Endothelial cell of umbilical vein (primary cell): ENCODE measurements at regions not wholly inside any gene's neighbourhood (a gene's known extent, or its start where the extent isn't known, plus 50 kb on each side); places are given as distances from the start of the nearest gene placed in this dataset.

Source experiments
- BruUV-seq: library from RNA; stranded (reverse); fragments of 400-500 nt; replicated peaks from 2 replicates; lab custom pipeline; 2021; lab: Mats Ljungman, UMichigan
- CTCF ChIA-PET: fragments of 300-600, 350-600 bp; sonication (Branson Sonifier 250); formaldehyde crosslinking; loops from one replicate; lab custom pipeline; 2021; ENCODE audit warnings: antibody characterized with exemption, inconsistent platforms; lab: Charles Lee
- POLR2A ChIA-PET: fragments of 300-600, 350-600 bp; sonication (Branson Sonifier 250); formaldehyde crosslinking; loops from one replicate; lab custom pipeline; 2021; ENCODE audit warnings: antibody characterized with exemption, inconsistent platforms; lab: Charles Lee
- DNase-seq: peaks from one replicate; pipeline ENCODE4 v3.0.0-alpha.2; 2011; ENCODE audit warnings: low read depth, low spot score
- FAIRE-seq: peaks from 2 replicates; lab custom pipeline; 2011; peaks lifted over from hg19 to GRCh38; lab: Jason Lieb, UNC
- H2AFZ ChIP-seq: 2 replicates; pipeline ENCODE4 v1.6.0; 2012; ENCODE audit warnings: low read depth, low read length, control low read depth, inconsistent platforms
- H3K27ac ChIP-seq: 2 replicates; pipeline ENCODE4 v1.5.1; 2011; ENCODE audit warnings: low read depth, mild to moderate bottlenecking, control low read depth, low read length, moderate library complexity; ENCODE audit not compliant: insufficient read depth
- H3K27me3 ChIP-seq, 2 experiments: 2 replicates each; pipeline versions ENCODE4 v1.6.0 to v1.6.1; 2011; ENCODE audit warnings: low read length in 2 of 2, mixed read lengths in 1 of 2; ENCODE audit not compliant: control insufficient read depth in 2 of 2, insufficient read depth in 2 of 2
- H3K36me3 ChIP-seq, 2 experiments: 2 replicates in 1 of 2; 3 replicates in 1 of 2; pipeline ENCODE4 v1.5.1; 2011; ENCODE audit warnings: low read length in 2 of 2, mild to moderate bottlenecking in 1 of 2, moderate library complexity in 1 of 2; ENCODE audit not compliant: control insufficient read depth in 2 of 2, insufficient read depth in 2 of 2; ENCODE audit errors: extremely low read depth in 1 of 2
- H3K4me1 ChIP-seq: 3 replicates; pipeline ENCODE4 v1.5.1; 2011; ENCODE audit warnings: mild to moderate bottlenecking, low read length; ENCODE audit not compliant: control insufficient read depth, insufficient read depth; ENCODE audit errors: extremely low read depth
- H3K4me2 ChIP-seq: 2 replicates; pipeline ENCODE4 v1.6.1; 2011; ENCODE audit warnings: low read length, control low read depth, mixed read lengths; ENCODE audit not compliant: insufficient read depth
- H3K4me3 ChIP-seq, 3 experiments: fragments of 200-600 bp in 1 of 3; sonication (generic), shearing (Covaris generic) in 1 of 3; replicated peaks in 1 of 3; 2 replicates each; pipeline ENCODE4 v1.5.1; 2011 to 2016; ENCODE audit warnings: control low read depth in 3 of 3, low read length in 3 of 3, mild to moderate bottlenecking in 2 of 3, inconsistent platforms in 1 of 3, low read depth in 1 of 3, moderate library complexity in 1 of 3; ENCODE audit not compliant: insufficient read depth in 1 of 3
- H3K79me2 ChIP-seq: 2 replicates; pipeline ENCODE4 v1.6.0; 2012; ENCODE audit warnings: low read length, inconsistent platforms; ENCODE audit not compliant: control insufficient read depth, insufficient read depth
- H3K9ac ChIP-seq: replicated peaks from 2 replicates; pipeline ENCODE3; 2011; ENCODE audit warnings: low read length, control low read depth; ENCODE audit not compliant: insufficient read depth; ENCODE audit errors: extremely low read depth
- H3K9me1 ChIP-seq: replicated peaks from 3 replicates; pipeline ENCODE4 v1.6.0; 2011; ENCODE audit warnings: mild to moderate bottlenecking, low read length; ENCODE audit not compliant: control insufficient read depth, insufficient read depth; ENCODE audit errors: extremely low read depth
- H3K9me3 ChIP-seq: replicated peaks from 2 replicates; pipeline ENCODE4 v1.5.1; 2012; ENCODE audit warnings: low read length, inconsistent platforms; ENCODE audit not compliant: control insufficient read depth, insufficient read depth
- H4K20me1 ChIP-seq: replicated peaks from 2 replicates; pipeline ENCODE3; 2011; ENCODE audit warnings: mild to moderate bottlenecking, low read length; ENCODE audit not compliant: control insufficient read depth, insufficient read depth; ENCODE audit errors: extremely low read depth
- EZH2 ChIP-seq: IDR thresholded peaks from 2 replicates; pipeline ENCODE4 v1.6.1; 2012; ENCODE audit warnings: borderline replicate concordance, low read depth, mild to moderate bottlenecking, moderate library complexity, low read length, inconsistent platforms; ENCODE audit not compliant: severe bottlenecking
- FOS ChIP-seq: IDR thresholded peaks from 2 replicates; pipeline ENCODE4 v1.6.1; 2011; ENCODE audit warnings: mild to moderate bottlenecking, low read length, moderate library complexity, borderline replicate concordance; ENCODE audit not compliant: insufficient read depth
- GATA2 ChIP-seq: IDR thresholded peaks from 2 replicates; pipeline ENCODE4 v1.7.0; 2011; ENCODE audit warnings: low read depth, mild to moderate bottlenecking, moderate library complexity, mixed read lengths, low read length; ENCODE audit not compliant: insufficient read length, insufficient read depth
- JUN ChIP-seq: IDR thresholded peaks from 2 replicates; pipeline ENCODE4 v1.6.1; 2011; ENCODE audit warnings: borderline replicate concordance, low read depth; ENCODE audit not compliant: insufficient read length, insufficient read depth
- MYC ChIP-seq: IDR thresholded peaks from one replicate; pipeline ENCODE4 v1.6.1; 2011; ENCODE audit warnings: mild to moderate bottlenecking, low read depth, low read length
- POLR2A ChIP-seq: IDR thresholded peaks from 2 replicates; pipeline ENCODE4 v1.6.1; 2012; ENCODE audit warnings: low read depth, mild to moderate bottlenecking, control low read depth, low read length
- POLR2AphosphoS5 ChIP-seq: IDR thresholded peaks from 2 replicates; pipeline ENCODE4 v1.6.1; 2012; ENCODE audit warnings: low read depth, mild to moderate bottlenecking, control low read depth, low read length, moderate library complexity; ENCODE audit not compliant: insufficient read depth
- dilution Hi-C: fragments of 300-500 bp; cut with MboI; formaldehyde crosslinking; loops from one replicate; pipeline ENCODE4 v1.15.0; 2019; ENCODE audit warnings: low sequenced_read_pairs; ENCODE audit not compliant: extremely low pct_ligation_motif_present
- intact Hi-C: fragments of 100-400 bp; cut with micrococcal nuclease; formaldehyde crosslinking; loops from one replicate; pipeline ENCODE4 v1.10.0; 2022
- TF ChIP-seq, protein P1 (sequence below), 2 donors: IDR thresholded peaks; 1 replicate in 1 of 2; 2 replicates in 1 of 2; pipeline ENCODE4 v1.5.1; 2011; ENCODE audit warnings: low read length in 2 of 2, mild to moderate bottlenecking in 2 of 2, moderate library complexity in 2 of 2, control low read depth in 1 of 2, inconsistent platforms in 1 of 2, low read depth in 1 of 2; ENCODE audit not compliant: insufficient read depth in 1 of 2; ENCODE audit errors: extremely low read depth in 1 of 2
- TF ChIP-seq, protein P2 (sequence below): IDR thresholded peaks from 2 replicates; pipeline ENCODE4 v1.6.1; 2011; ENCODE audit not compliant: insufficient read depth, insufficient read length

- Histone ChIP-seq H3K4me3 (no peak overlapping the region), H3K27me3 (peaks cover 33 to 54% of the 10 kb centered on the region in 2 experiments), H3K9me1 (no peaks in the 10 kb centered on the region), H3K36me3 (no peaks in the 10 kb centered on the region), H2AFZ (peak overlapping the region; percentile 20), H3K9me3 (no peaks in the 10 kb centered on the region), H3K27ac (no peak overlapping the region), H3K79me2 (no peaks in the 10 kb centered on the region), H4K20me1 (no peaks in the 10 kb centered on the region), H3K9ac (no peak overlapping the region), H3K4me1 (peaks cover 3% of the 10 kb centered on the region), H3K4me2 (no peak overlapping the region)
- peak; percentile 87 for TF ChIP-seq EZH2
- TF ChIP-seq, protein P1, sequence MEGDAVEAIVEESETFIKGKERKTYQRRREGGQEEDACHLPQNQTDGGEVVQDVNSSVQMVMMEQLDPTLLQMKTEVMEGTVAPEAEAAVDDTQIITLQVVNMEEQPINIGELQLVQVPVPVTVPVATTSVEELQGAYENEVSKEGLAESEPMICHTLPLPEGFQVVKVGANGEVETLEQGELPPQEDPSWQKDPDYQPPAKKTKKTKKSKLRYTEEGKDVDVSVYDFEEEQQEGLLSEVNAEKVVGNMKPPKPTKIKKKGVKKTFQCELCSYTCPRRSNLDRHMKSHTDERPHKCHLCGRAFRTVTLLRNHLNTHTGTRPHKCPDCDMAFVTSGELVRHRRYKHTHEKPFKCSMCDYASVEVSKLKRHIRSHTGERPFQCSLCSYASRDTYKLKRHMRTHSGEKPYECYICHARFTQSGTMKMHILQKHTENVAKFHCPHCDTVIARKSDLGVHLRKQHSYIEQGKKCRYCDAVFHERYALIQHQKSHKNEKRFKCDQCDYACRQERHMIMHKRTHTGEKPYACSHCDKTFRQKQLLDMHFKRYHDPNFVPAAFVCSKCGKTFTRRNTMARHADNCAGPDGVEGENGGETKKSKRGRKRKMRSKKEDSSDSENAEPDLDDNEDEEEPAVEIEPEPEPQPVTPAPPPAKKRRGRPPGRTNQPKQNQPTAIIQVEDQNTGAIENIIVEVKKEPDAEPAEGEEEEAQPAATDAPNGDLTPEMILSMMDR (IDR thresholded peaks at IDR 0.05; ENCODE audit: extremely low read depth in 1 of 2, insufficient read depth in 1 of 2, low read depth in 1 of 2, low read length in 2 of 2) = no peak
- intact Hi-C loops (loop anchor here (2.0 kb wide), 1 partner anchor 63 kb away; no protein-coding TSS in a partner anchor), dilution Hi-C loops (no loop called here)
- FAIRE-seq = no peak
- CTCF ChIA-PET = no interaction called here
- POLR2A ChIA-PET = no interaction called here
- peak; percentile 2 for DNase-seq
- no TSS peak for BruUV-seq
Observed at GRCh38 chr1:214187121-214187900, 93.6 kb upstream of the SMYD2 start.

DNA sequence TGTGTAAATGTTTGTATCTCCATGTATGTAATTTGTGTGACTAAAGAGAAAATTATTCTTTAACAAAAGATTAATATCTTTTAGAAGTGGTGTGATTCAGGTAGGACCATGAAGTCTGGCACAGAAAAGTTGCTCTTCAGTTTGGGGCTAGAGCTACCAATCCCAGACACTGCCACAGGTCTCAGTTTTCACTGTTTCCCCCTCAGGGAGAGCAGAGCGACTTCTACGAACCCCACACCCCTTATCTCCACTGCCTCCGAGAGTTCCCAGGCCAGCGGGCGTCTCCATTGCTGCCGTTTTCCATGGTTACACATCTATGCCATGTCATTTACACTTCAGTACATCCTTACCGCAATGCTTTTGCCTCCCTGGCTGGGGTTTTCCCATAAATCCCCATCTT lies 93.0 kb upstream of the SMYD2 start:
- TF ChIP-seq, protein P2, sequence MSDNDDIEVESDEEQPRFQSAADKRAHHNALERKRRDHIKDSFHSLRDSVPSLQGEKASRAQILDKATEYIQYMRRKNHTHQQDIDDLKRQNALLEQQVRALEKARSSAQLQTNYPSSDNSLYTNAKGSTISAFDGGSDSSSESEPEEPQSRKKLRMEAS = no peak
- TF ChIP-seq EZH2 = no peak
- TF ChIP-seq POLR2AphosphoS5 = no peak
- no peak for TF ChIP-seq POLR2A
- no peak for TF ChIP-seq MYC
- no peak for TF ChIP-seq JUN
- TF ChIP-seq FOS = no peak
- TF ChIP-seq GATA2 = no peak
- TF ChIP-seq, protein P1 (IDR thresholded peaks at IDR 0.05; ENCODE audit: extremely low read depth in 1 of 2, insufficient read depth in 1 of 2, low read depth in 1 of 2, low read length in 2 of 2) = no peak
- Histone ChIP-seq H3K9me1 (no peaks in the 10 kb centered on the region), H3K9ac (no peak overlapping the region), H3K27ac (no peak overlapping the region), H3K36me3 (no peaks in the 10 kb centered on the region), H3K27me3 (peaks cover 33 to 54% of the 10 kb centered on the region in 2 experiments), H2AFZ (no peak overlapping the region), H3K4me3 (no peak overlapping the region), H3K4me2 (no peak overlapping the region), H3K79me2 (no peaks in the 10 kb centered on the region), H4K20me1 (no peaks in the 10 kb centered on the region), H3K4me1 (peaks cover 3% of the 10 kb centered on the region), H3K9me3 (no peaks in the 10 kb centered on the region)
- CTCF ChIA-PET = no interaction called here
- POLR2A ChIA-PET = no interaction called here
- dilution Hi-C loops = no loop called here
- FAIRE-seq (no peak), DNase-seq (no peak)
- intact Hi-C loops = loop anchor here (2.0 kb wide), 1 partner anchor 63 kb away; no protein-coding TSS in a partner anchor
- no TSS peak for BruUV-seq
